GM21576 (cell line): ENCODE measurements at regions not wholly inside any gene's neighbourhood (a gene's known extent, or its start where the extent isn't known, plus 50 kb on each side); places are given as distances from the start of the nearest gene placed in this dataset.
"Not testable (repeated sequence)": the region's sequence is repeated elsewhere in the genome, so short reads cannot be mapped to it uniquely, and the experiment has no call there.

ENCODE experiments used
- ATAC-seq: cut with Tn5 transposase; IDR thresholded peaks from one replicate; pipeline ENCODE4 v1.9.1; 2021; ENCODE audit warnings: mild to moderate bottlenecking, moderate library complexity; ENCODE audit not compliant: unreplicated experiment

GRCh38 chr4:59689149-59689548 lies 1511.0 kb upstream of the ADGRL3 start:
- no peak for ATAC-seq

- ATAC-seq: no peak
Observed at GRCh38 chr4:59695355-59696053, 1504.6 kb upstream of the ADGRL3 start.

GRCh38 chr4:59698041-59698440 lies 1502.1 kb upstream of the ADGRL3 start:
- ATAC-seq: no peak

GRCh38 chr4:59700651-59701050 lies 1499.5 kb upstream of the ADGRL3 start:
- no peak for ATAC-seq

GRCh38 chr4:59704616-59705015 lies 1495.5 kb upstream of the ADGRL3 start:
- no peak for ATAC-seq

GRCh38 chr4:59712470-59712869 lies 1487.7 kb upstream of the ADGRL3 start:
- ATAC-seq: no peak

- not testable (repeated sequence) for ATAC-seq
Observed at GRCh38 chr4:59724286-59724685, 1475.8 kb upstream of the ADGRL3 start.

GRCh38 chr4:59727745-59728144 lies 1472.4 kb upstream of the ADGRL3 start:
- ATAC-seq: no peak

GRCh38 chr4:59728496-59728895 lies 1471.6 kb upstream of the ADGRL3 start:
- no peak for ATAC-seq

GRCh38 chr4:59729321-59729720 lies 1470.8 kb upstream of the ADGRL3 start:
- no peak for ATAC-seq

- ATAC-seq: no peak
Observed at GRCh38 chr4:59748433-59748832, 1451.7 kb upstream of the ADGRL3 start.

- no peak for ATAC-seq
Observed at GRCh38 chr4:59759082-59759825, 1440.9 kb upstream of the ADGRL3 start.

- ATAC-seq: no peak
Observed at GRCh38 chr4:59762344-59762743, 1437.8 kb upstream of the ADGRL3 start.

- ATAC-seq: no peak
Observed at GRCh38 chr4:59770601-59771264, 1429.4 kb upstream of the ADGRL3 start.

- ATAC-seq: no peak
Observed at GRCh38 chr4:59772641-59773139, 1427.4 kb upstream of the ADGRL3 start.

GRCh38 chr4:59780271-59780670 lies 1419.9 kb upstream of the ADGRL3 start:
- not testable (repeated sequence) for ATAC-seq

GRCh38 chr4:59805176-59805575 lies 1395.0 kb upstream of the ADGRL3 start:
- no peak for ATAC-seq

- ATAC-seq: no peak
Observed at GRCh38 chr4:59814402-59815010, 1385.6 kb upstream of the ADGRL3 start.

- ATAC-seq: peak; percentile 96
Observed at GRCh38 chr4:59818656-59819055, 1381.5 kb upstream of the ADGRL3 start.

GRCh38 chr4:59823311-59823710 lies 1376.8 kb upstream of the ADGRL3 start:
- ATAC-seq: no peak

GRCh38 chr4:59825104-59825503 lies 1375.0 kb upstream of the ADGRL3 start:
- no peak for ATAC-seq
